Adrenal gland (tissue), 5 donors: ENCODE measurements at regions not wholly inside any gene's neighbourhood (a gene's known extent, or its start where the extent isn't known, plus 50 kb on each side); places are given as distances from the start of the nearest gene placed in this dataset.

Source experiments
- POLR2A ChIP-seq, 2 donors: fragments of 450-650 bp; IDR thresholded peaks; one replicate each; pipeline ENCODE4 v1.6.1; 2017; ENCODE audit warnings: antibody characterized with exemption in 2 of 2, mild to moderate bottlenecking in 2 of 2, moderate library complexity in 1 of 2
- TF ChIP-seq, protein P1 (sequence below), 6 experiments: fragments of 450-650 bp in 4 of 6; fragments of 200-600 bp in 2 of 6; sonication (generic) in 1 of 6; IDR thresholded peaks; 1 replicate in 5 of 6; 2 replicates in 1 of 6; pipeline versions ENCODE4 v1.5.1 to v1.8.0; 2016 to 2021; ENCODE audit warnings: antibody characterized with exemption in 6 of 6, mild to moderate bottlenecking in 2 of 6, moderate library complexity in 1 of 6
- donor health status: DM: no; HTN: no; CAD: no.

DNA sequence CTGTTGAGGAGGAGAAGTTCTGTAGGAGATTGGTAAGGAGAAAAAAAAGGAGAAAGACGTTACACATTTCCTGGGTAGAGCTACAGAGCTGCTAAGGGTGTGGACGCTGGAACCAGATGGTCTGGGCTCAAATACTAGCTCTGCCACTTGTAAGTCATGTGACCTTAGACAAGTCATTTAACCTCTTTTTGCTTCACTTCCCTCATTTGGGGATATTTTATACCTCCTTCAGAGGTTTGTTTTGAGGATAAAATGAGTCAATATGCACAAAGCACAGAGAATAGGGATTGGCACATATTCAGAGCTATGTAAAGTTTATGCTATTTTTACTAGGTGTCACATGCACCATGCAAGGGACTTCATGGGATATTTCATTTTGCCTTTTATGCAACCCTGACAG, 708.8 kb downstream of the DHX35 start:
- TF ChIP-seq, protein P1, sequence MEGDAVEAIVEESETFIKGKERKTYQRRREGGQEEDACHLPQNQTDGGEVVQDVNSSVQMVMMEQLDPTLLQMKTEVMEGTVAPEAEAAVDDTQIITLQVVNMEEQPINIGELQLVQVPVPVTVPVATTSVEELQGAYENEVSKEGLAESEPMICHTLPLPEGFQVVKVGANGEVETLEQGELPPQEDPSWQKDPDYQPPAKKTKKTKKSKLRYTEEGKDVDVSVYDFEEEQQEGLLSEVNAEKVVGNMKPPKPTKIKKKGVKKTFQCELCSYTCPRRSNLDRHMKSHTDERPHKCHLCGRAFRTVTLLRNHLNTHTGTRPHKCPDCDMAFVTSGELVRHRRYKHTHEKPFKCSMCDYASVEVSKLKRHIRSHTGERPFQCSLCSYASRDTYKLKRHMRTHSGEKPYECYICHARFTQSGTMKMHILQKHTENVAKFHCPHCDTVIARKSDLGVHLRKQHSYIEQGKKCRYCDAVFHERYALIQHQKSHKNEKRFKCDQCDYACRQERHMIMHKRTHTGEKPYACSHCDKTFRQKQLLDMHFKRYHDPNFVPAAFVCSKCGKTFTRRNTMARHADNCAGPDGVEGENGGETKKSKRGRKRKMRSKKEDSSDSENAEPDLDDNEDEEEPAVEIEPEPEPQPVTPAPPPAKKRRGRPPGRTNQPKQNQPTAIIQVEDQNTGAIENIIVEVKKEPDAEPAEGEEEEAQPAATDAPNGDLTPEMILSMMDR (IDR thresholded peaks at IDR 0.05) = no peak
- TF ChIP-seq POLR2A (IDR thresholded peaks at IDR 0.05) = no peak
